ENCODE measurements at regions not wholly inside any gene's neighbourhood (a gene's known extent, or its start where the extent isn't known, plus 50 kb on each side); places are given as distances from the start of the nearest gene placed in this dataset.

- DNase-seq (ENCODE audit: extremely low read depth, low read depth) = no peak
- no peak overlapping the region for H3K4me3 ChIP-seq (replicated peaks; ENCODE audit: low read depth, low read length)
- TF ChIP-seq CTCF (IDR thresholded peaks at IDR 0.05; ENCODE audit: low read depth, low read length, missing control alignments) = no peak
Measured at GRCh38 chr5:165241811-165242210, 1736.4 kb downstream of the MAT2B start.

GRCh38 chr5:165242646-165243045 lies 1737.2 kb downstream of the MAT2B start:
- H3K4me3 ChIP-seq (replicated peaks; ENCODE audit: low read depth, low read length) = no peak overlapping the region
- TF ChIP-seq CTCF (IDR thresholded peaks at IDR 0.05; ENCODE audit: low read depth, low read length, missing control alignments) = no peak
- no peak for DNase-seq (ENCODE audit: extremely low read depth, low read depth)

- no peak overlapping the region for H3K4me3 ChIP-seq (replicated peaks; ENCODE audit: low read depth, low read length)
- DNase-seq (ENCODE audit: extremely low read depth, low read depth) = no peak
- TF ChIP-seq CTCF (IDR thresholded peaks at IDR 0.05; ENCODE audit: low read depth, low read length, missing control alignments) = no peak
Measured at GRCh38 chr5:165244407-165244806, 1739.0 kb downstream of the MAT2B start.

- no peak overlapping the region for H3K4me3 ChIP-seq (replicated peaks; ENCODE audit: low read depth, low read length)
- no peak for DNase-seq (ENCODE audit: extremely low read depth, low read depth)
- TF ChIP-seq CTCF (IDR thresholded peaks at IDR 0.05; ENCODE audit: low read depth, low read length, missing control alignments) = no peak
Measured at GRCh38 chr5:165258197-165258771, 1752.9 kb downstream of the MAT2B start.

- H3K4me3 ChIP-seq (replicated peaks; ENCODE audit: low read depth, low read length) = no peak overlapping the region
- no peak for DNase-seq (ENCODE audit: extremely low read depth, low read depth)
- no peak for TF ChIP-seq CTCF (IDR thresholded peaks at IDR 0.05; ENCODE audit: low read depth, low read length, missing control alignments)
Measured at GRCh38 chr5:165260426-165260825, 1755.0 kb downstream of the MAT2B start.

- DNase-seq (ENCODE audit: extremely low read depth, low read depth) = no peak
- no peak overlapping the region for H3K4me3 ChIP-seq (replicated peaks; ENCODE audit: low read depth, low read length)
- no peak for TF ChIP-seq CTCF (IDR thresholded peaks at IDR 0.05; ENCODE audit: low read depth, low read length, missing control alignments)
Measured at GRCh38 chr5:165263536-165263935, 1758.1 kb downstream of the MAT2B start.

GRCh38 chr5:165266939-165267338 lies 1761.5 kb downstream of the MAT2B start:
- TF ChIP-seq CTCF (IDR thresholded peaks at IDR 0.05; ENCODE audit: low read depth, low read length, missing control alignments) = no peak
- no peak for DNase-seq (ENCODE audit: extremely low read depth, low read depth)
- H3K4me3 ChIP-seq (replicated peaks; ENCODE audit: low read depth, low read length) = no peak overlapping the region
